HG02798 (cell line): ENCODE measurements at regions not wholly inside any gene's neighbourhood (a gene's known extent, or its start where the extent isn't known, plus 50 kb on each side); places are given as distances from the start of the nearest gene placed in this dataset.

ENCODE experiments used
- ATAC-seq: cut with Tn5 transposase; IDR thresholded peaks from one replicate; pipeline ENCODE4 v1.9.1; 2021; ENCODE audit warnings: mild to moderate bottlenecking; ENCODE audit not compliant: unreplicated experiment, poor library complexity

DNA sequence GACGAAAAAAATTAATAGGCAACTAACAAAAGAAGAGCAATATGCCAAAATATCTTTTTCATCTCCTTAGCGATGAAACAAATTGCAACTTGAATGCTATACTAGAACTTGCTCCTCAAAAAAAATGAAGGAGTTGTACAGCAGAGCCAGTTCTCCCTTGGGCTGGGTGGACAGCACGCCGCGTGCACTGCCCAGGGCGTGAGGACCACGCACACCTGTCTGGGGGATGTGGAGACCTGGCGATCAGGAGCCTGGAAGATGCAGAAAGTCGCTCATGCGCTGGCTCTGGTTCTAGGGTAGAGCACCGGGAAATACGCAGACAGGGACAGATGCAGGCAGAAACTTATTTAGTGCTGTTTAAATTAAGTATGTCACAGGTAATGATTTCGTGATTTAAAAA lies 342.0 kb upstream of the IRX4 start:
- ATAC-seq: no peak

DNA sequence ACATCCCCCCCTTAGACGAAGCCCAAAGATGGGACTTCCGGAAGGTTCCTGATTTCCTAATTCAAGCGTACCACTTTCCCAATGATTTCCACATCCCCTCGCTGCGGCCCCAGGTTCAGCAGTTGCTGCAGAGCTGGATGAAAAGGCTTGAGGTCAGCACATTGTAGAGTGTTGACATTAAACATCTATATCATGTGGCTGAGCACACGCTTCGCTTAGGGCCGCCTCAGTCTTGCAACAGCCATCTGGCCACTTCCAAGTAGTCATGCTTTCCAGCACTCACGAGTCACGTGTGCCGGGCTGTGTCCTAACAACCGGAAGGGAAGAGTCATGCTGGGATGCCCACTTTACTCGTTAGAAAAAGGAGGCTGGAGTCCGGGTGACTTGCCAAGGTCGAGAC lies 340.6 kb upstream of the IRX4 start:
- no peak for ATAC-seq

DNA sequence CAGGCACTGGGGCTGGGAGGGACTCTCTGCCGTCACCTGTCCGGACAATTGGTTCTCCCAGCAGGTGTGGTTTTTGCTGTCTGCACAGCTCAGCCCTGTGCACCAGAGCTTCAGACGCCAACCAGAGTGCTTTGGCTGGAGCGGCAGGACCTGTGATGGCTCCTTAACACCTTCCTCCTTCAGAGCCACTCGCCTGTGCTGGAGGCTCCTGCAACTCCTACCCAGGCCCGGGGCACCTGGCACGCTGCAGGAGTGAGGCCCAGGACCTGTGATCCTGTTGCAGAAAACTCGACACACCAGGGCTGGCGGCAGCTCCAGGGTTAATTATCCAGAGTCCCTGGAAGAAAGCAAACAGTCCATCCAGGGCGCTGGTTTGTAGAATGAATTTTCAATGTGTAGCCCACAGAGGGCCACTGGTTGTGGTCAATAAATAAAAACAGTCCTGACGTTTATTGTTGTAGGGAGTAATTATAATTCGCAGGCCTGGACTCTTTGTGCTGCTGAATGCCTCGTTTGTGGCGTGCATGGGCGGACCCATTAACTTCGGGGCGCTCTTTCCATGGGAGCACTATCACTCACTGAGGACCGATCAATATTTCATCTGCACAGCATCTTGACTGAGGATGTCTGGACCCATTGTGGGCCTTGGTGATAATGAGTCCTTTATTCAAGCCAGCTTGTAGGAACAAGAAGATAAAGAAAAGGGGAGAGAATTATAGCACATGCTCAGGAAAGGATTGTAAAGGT lies 339.7 kb upstream of the IRX4 start:
- ATAC-seq: no peak

DNA sequence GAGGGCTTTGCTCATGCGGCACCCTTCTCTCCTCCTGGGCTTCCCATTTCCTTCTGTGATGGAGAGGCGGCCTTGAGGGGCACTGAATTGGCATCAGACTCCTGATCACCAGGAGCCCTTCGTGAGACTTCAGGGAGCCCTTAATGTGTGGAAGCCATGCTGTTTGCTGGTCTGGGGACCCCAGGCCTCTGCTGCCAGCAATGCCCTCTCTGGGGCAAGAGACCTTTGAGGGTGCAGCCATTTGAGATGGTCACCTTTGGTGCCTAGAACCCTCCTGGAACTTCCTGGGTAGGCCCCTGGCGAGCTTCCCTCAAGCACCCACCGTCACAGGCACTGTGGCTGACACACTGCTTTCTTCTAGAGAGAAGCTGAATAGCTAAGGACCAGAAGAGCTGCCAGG lies 338.7 kb upstream of the IRX4 start:
- no peak for ATAC-seq

DNA sequence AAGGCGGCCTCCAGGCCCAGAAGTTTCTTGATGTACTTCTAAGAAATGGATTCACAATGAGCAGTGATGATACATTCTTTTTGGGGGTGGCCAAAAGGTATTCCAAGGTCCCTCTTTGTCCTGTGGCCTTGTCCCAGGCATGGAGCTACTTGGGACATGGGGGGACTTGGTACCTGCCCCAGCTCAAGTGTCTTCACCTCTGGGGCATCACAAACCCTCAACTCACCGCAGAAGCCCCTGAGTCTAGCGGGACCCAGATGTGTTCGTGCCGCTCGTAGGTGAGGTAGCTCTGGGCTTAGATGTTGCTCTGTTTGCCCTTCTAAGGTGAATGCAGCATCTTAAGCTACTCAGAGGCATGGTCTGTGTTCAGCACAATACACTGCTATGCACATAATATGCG lies 338.0 kb upstream of the IRX4 start:
- no peak for ATAC-seq

DNA sequence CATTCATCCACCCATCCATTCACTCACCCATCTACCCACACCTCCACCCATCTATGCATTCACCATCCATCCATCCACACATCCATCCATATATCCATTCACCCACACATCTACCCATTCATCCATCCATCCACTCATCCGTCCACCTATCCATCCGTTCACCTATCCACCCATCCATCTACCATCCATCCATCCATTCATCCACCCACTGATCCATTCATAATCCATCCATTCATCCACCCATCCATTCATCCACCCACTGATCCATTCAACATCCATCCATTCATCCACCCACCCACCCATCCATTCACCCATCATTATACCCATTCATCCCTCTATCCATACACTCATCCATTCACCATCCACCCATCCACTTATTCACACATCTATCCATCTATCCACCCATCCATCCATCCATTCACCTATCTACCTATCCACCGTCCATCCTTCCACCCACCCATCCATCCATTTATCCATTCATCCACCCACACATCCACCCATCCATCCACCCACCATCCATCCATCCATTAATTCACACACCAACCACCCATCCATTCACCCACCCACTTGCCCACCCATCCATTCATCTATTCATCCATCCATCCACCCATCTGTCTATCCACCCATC lies 336.5 kb upstream of the IRX4 start:
- no peak for ATAC-seq

DNA sequence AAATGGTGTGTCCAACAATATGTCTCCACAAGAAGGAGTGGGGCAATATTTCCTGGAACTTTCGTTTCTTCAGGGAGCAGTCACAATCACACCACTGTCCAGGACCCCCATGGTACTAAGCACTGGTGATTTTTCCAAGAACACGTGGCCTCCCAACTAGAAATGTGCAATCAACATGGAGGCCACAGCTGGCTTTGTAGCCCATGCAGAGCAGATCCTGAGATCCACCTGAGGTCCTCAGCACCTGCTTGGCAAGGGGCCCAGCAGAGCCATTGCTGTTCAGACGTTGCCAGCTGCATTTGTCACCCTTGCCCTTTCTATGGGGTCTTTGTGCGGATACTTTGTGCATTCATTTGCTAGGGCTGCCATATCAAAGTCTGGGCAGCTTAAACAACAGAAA lies 334.5 kb upstream of the IRX4 start:
- no peak for ATAC-seq

DNA sequence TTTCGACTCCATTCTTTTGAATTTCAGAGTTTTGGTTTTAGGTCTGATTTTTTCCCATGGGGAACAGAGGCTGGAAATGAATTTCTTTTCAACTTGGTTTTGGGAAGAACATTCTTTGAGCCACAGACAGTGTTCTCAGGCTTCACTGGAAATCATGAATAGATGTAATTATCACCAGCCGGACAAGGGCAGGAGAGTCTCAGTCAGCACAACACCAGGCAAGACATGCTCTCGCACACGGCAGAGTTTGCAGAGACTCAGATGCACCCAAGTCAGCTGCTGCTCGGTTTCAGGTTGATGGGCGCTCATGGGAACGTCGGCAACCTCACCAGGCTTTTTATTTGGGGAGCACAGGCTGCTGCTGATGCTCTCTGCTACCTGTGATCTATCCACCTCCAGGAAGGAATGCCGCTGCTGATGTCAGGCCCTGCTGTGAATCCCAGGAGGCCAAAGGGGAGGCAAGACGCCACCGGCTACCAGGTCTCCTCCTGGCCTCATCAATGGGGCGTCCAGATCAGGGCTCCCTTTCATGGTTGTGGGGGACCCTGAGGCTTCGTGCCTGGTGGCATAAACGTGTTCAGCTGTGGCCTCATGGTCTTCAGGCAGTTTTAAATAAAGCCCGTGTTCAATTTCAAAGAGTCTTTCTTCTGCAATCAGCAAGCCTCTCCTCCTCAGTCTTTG lies 332.3 kb upstream of the IRX4 start:
- no peak for ATAC-seq

DNA sequence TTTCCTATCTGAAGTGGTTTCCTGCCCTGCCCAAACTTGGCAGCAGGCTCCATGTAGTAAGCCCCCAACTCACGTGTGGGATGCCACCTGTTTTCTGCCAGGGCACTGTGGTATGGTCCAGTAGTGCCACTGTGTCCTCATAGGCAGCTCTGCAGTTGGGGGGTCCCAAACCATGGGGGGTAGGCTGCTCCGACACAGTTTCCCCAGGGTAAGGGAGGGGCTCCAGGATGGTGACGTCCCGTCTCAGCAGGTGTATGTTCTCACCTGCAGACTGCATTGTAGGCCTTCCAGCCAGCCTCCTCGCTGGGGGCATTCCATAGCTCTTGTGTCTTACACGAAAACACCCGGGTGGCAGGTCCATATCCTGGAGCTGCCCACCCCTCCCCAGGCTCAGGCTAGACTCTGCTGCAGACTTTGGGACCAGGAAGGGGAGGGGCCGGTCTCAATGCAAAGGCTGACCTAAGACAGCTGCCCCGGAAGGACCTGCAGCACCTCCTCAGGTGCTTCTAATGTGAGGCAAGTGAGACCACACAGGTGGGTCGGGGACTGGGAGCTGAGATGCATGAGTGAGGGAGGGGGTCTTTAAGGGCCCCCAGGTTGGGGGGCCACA lies 330.5 kb upstream of the IRX4 start:
- no peak for ATAC-seq

DNA sequence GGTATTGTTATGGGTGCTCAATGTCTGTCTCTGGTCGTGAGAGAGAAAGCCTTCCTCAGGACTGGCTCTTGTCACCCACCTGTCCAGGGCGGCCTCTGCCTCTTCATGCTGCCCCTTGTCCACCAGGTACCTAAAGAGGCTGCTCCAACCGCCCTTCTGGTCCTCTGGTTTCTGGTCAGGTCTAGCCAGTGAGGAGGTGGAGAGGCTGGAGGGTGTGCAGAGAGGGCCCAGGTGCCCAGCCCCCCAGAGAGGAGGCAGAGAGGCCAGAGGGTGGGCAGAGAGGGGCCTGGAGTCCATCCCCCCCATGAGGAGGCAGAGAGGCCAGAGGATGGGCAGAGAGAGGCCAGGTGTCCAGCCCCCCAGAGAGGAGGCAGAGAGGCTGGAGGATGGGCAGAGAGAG lies 329.8 kb upstream of the IRX4 start:
- no peak for ATAC-seq

DNA sequence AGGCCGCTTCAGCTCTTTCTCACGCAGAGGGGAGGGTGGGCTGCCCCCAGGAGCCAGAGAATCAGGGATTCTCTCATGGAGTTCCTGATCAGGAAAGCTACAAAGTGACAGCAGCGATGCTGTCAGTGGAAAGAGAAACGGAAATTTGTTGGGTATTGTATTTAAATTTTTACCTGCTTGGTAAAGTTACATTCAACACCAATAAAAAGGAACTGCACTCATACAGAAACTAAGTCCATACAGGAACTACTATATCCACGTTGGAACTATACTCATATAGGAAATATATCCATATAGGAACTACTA lies 325.5 kb upstream of the IRX4 start:
- ATAC-seq: no peak

DNA sequence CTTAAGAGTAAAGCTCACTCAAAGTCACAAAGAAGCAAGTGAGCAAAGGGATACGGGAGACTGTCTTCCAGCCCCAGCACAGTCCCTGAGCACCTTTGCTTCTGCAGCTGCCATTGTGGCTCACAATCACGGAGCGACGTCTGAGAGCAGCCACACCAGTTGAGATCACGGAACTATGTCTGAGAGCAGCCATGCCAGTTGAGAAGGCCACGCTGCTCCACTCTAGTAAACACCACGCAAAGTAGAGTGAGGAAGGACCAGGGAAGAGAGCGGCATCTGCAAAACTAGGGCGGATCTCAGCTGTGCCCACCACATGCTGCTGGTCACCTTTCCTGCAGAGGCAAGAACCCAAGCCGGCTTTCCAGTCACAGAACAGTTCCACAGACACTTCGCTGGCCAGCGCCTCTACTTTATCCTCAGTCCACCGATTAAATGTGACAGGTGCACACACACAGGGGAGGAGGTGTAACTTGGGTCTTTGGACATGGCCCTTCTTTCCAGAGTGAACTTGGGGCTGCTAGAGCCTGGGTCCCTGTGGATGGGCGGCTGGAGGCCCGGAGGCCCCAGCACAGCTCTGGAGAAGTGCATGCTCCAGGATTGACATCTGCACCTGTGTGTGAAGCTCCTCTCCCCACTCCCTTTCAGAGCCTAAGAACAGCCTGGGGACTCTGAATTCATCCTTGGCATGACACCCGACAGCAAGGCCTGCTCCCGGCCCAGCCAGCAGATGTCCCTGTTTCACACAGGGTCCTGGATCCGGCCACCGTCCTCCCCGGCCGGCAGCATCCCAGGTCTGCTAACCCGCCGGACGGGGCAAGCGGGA lies 324.9 kb upstream of the IRX4 start:
- ATAC-seq: no peak

DNA sequence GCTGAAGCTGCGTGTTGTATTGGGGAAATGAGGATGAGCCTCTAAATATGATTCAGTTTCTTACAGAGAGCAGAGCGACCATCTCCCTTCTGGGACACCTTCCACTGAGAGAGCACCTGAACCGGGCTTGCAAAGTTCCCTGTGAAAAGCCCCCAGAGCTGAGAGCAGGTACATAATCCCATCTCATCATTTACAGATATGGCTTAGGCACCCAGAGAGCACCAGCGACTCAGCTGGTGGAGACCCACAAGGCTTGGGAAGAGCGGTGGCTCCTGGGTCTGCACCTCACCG lies 324.3 kb upstream of the IRX4 start:
- ATAC-seq: no peak

DNA sequence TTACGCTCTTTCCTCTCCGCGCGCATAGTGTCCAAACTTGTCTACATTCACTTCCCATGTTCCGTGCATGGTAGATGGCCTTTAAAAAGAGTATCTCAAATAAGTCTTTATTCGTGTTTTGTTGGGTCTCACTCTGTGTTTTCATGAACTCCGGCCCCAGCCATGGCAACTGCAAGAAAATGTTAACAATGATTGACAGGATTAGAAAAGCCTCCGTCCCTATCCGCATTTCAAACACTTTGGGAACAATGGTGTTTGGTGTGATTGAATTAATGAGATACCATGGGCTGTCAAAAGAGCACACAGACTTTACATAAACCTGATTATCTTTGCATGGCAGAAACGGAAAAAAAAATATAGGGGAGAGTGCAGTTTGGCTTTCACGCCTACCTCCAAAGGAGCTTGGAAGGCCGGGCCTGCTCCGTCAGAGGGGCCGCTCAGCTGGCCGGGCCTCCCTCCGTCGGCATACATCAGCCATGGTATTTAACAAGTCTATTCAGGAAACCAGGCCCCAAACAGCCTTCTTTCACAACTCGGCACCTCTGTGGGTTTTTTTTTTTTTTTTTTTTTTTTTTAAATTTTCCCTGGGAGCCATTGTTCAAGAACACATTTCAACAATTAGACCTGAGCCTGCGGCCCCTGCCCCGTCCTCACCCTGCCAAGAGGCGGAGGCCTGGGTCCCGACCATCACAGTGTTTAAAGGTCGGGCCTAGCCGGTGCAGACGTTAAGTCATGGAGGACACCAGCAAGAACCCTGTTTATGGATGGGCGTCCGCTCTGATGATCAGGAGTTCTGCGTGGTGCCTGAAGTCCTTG lies 323.8 kb upstream of the IRX4 start:
- ATAC-seq: no peak

DNA sequence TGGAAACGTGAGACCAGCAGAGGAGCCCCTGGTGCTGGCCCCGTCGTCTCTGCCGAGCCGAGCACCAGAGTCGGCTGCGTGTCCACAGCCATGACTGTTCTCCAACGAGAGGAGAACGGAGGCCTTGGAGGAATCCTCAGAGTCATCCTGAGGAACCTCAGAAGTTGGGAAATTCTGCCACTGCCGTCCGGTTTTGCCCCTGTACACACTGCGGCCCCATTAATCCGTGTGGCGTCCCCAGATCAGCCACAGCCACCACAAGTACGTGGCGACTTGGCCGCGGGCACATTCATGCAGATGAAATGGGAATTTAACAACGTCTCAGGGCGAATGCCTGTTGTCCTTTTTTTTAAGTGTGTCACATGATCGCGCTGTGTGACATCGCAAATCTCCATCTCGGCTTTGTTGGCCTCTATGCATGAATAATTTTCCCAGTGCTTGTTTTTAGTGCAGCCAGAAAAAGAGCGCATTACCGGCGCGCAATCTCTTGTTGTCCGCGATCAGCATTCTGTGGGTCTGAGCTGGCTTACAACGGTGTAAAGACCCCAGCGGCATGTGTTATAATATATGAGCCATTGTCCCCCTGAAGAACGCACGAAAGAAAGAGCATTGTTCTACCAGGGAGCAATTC lies 323.0 kb upstream of the IRX4 start:
- no peak for ATAC-seq

DNA sequence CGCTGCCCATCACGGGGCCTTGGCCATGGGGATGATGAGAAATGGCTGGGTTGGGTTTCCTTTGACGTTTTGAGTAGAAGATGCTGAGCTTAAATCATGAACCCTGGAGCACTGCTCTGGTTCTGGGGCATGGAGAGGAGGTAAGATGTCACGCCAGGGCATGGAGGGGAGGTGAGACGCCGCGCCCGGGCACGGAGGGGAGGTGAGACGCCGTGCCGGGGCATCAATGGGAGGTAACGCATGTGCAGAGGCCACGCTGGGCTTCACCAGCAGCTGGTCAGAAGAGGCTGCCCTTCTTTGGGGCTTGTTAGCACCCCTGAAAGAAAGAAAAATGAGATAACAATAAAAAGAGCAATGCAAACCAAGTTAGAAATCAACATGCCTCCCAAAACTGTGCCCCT lies 322.5 kb upstream of the IRX4 start:
- ATAC-seq: no peak

DNA sequence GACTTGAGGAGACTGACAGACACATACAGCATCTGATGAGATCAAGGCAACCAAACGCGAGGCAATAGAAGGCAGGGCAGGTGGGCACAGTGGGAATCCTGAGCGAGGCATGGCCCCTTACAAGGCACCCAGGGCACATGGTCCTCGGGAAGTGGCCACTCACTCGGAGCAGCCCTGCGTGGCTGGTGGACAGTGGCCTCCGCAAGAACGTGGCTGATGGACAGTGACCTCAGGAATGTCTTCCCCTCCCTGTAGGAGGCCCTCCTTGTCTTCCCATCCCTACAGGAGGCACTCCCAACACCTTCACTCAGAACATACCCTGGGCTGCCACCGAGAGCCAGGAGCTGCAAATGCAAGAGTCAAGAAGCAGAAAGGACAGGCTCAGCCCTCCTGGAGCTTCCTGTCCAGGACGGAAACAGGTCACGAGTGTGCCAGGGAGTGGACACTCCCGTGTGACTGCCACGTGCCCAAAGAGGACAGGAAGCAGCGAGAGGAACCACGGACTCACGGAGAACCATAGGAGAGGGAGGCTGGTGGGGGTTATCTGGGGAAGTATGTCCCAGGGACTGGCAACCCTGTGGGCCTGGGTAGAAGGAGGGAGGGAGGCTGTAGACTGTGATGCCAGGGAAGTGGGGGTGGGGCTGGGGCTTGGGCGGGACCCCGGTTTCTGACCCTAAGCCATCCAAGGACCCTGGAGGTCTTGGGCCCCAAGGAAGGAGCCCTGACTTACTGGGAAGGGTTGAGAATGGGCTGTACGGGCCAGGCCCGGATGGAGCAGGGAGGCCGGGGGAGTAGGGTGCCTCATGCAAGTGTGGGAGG lies 321.9 kb upstream of the IRX4 start:
- ATAC-seq: no peak

DNA sequence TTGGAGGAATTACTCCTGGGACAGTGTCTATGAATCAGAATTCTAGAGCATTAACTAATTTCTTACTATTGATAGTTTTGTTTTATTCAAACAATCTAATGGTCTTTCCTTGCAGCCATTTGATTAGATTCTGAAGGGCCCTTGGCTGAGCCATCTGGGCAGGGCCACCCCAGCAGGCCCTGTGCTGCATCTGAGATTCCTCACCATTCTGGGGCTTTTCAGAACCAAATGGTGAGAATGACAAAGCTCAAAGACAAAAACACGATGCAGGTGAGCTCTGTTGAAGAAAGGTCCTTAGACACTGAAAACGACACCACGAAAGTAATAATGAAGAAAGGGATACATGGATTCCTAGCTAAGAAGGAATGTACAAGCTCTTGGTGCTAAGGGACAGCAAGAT lies 321.0 kb upstream of the IRX4 start:
- ATAC-seq: no peak

DNA sequence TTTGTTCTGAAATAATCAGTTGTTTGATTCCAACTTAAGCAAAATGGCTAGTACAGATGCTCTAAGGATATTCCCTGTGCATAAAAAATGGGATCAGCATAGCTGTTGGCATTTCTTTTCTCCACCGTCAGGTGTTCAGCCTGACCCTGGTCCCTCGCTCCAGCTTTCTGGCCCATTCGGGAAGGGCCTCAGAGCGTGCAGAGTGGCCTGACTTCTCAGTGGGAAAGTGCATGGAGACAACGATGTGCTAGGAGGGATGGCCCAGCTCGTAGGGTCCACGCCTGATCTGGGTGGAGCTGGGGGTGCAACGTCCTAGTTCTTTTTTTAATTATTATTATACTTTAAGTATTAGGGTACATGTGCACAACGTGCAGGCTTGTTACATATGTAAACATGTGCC lies 319.1 kb upstream of the IRX4 start:
- ATAC-seq: no peak
